ENCODE measurements at regions not wholly inside any gene's neighbourhood (a gene's known extent, or its start where the extent isn't known, plus 50 kb on each side); places are given as distances from the start of the nearest gene placed in this dataset.

- Histone ChIP-seq H3K9me3 (peaks cover 0 to 6% (median 0%) of the 10 kb centered on the region in 4 donors), H3K4me3 (no peak overlapping the region), H3K27me3 (peaks cover 0 to 36% (median 0%) of the 10 kb centered on the region in 3 donors), H3K4me1 (peaks cover 0 to 7% (median 0%) of the 10 kb centered on the region in 4 donors), H3K27ac (no peak overlapping the region), H3K36me3 (no peaks in the 10 kb centered on the region)
- intact Hi-C loops (cut with DNase I; ENCODE audit: low total_unique reads), result no loop called here
- 75 to 82% (median 80%) methylated on average over 7 of the region's 7 CpGs for WGBS, 5 donors
- DNase-seq, result no peak
- TF ChIP-seq POLR2A (IDR thresholded peaks at IDR 0.05) (no peak), EP300 (IDR thresholded peaks at IDR 0.05) (no peak), POLR2AphosphoS5 (IDR thresholded peaks at IDR 0.05) (no peak)
These were observed 224.2 kb upstream of the DIO3 start for GRCh38 chr14:101337053-101337452.

GRCh38 chr14:101340556-101340955 is 220.7 kb upstream of the DIO3 start:
- Histone ChIP-seq H3K9me3 (peaks cover 0 to 12% (median 0%) of the 10 kb centered on the region in 4 donors), H3K36me3 (no peaks in the 10 kb centered on the region)
- 83 to 92% (median 89%) methylated on average over 8 of the region's 8 CpGs for WGBS, 5 donors

GRCh38 chr14:101347893-101348777 is 213.2 kb upstream of the DIO3 start:
- Histone ChIP-seq H3K4me3 (no peak overlapping the region), H3K36me3 (no peaks in the 10 kb centered on the region), H3K4me1 (no peaks in the 10 kb centered on the region), H3K9me3 (peaks cover 0 to 20% (median 12%) of the 10 kb centered on the region in 4 donors), H3K27ac (no peak overlapping the region), H3K27me3 (no peaks in the 10 kb centered on the region)
- 80 to 88% (median 84%) methylated on average over 8 of the region's 8 CpGs for WGBS, 5 donors
- intact Hi-C loops (cut with DNase I; ENCODE audit: low total_unique reads), result no loop called here
- peak in 1 of 2 donors; percentile 11 for DNase-seq
- TF ChIP-seq CTCF (IDR thresholded peaks at IDR 0.05), result no peak
- TF ChIP-seq EP300 (IDR thresholded peaks at IDR 0.05), result no peak
- no peak for TF ChIP-seq POLR2AphosphoS5 (IDR thresholded peaks at IDR 0.05)
- no peak for TF ChIP-seq POLR2A (IDR thresholded peaks at IDR 0.05)

More at GRCh38 chr14:101340556-101340955, 220.7 kb upstream of the DIO3 start:
- no peak for TF ChIP-seq POLR2A (IDR thresholded peaks at IDR 0.05)
- TF ChIP-seq POLR2AphosphoS5 (IDR thresholded peaks at IDR 0.05), result no peak
- no peak for TF ChIP-seq CTCF (IDR thresholded peaks at IDR 0.05)
- TF ChIP-seq EP300 (IDR thresholded peaks at IDR 0.05), result no peak
- no peak for DNase-seq
- no peak overlapping the region for H3K4me3 ChIP-seq
- no peak overlapping the region for H3K27ac ChIP-seq
- H3K27me3 ChIP-seq, result peaks cover 0 to 14% (median 0%) of the 10 kb centered on the region in 3 donors
- intact Hi-C loops (cut with DNase I; ENCODE audit: low total_unique reads), result no loop called here
- peaks cover 0 to 7% (median 0%) of the 10 kb centered on the region in 4 donors for H3K4me1 ChIP-seq

- no peak overlapping the region for H3K4me3 ChIP-seq
- H3K27me3 ChIP-seq, result no peaks in the 10 kb centered on the region
- no peaks in the 10 kb centered on the region for H3K4me1 ChIP-seq
- TF ChIP-seq CTCF (IDR thresholded peaks at IDR 0.05) (no peak), POLR2AphosphoS5 (IDR thresholded peaks at IDR 0.05) (no peak), POLR2A (IDR thresholded peaks at IDR 0.05) (no peak), EP300 (IDR thresholded peaks at IDR 0.05) (no peak)
- no peaks in the 10 kb centered on the region for H3K36me3 ChIP-seq
- WGBS, 5 donors, result 88 to 100% (median 94%) methylated on average over 2 to 3 of the region's 3 CpGs
- intact Hi-C loops (cut with DNase I; ENCODE audit: low total_unique reads), result no loop called here
- no peak overlapping the region for H3K27ac ChIP-seq
- peaks cover 0 to 15% (median 14%) of the 10 kb centered on the region in 4 donors for H3K9me3 ChIP-seq
- peak in 1 of 2 donors; percentile 8 for DNase-seq
These were observed 212.2 kb upstream of the DIO3 start for GRCh38 chr14:101349108-101349507.
